B cell (primary cell): ENCODE measurements at regions not wholly inside any gene's neighbourhood (a gene's known extent, or its start where the extent isn't known, plus 50 kb on each side); places are given as distances from the start of the nearest gene placed in this dataset.

Experiments used
- ATAC-seq: fragments of 200-7000 bp; cut with Tn5 transposase; one replicate; pipeline ENCODE4 v1.10.0; 2021; ENCODE audit warnings: low read depth, mild to moderate bottlenecking, moderate number of reproducible peaks, moderate library complexity
- CTCF ChIA-PET: fragments of 350-600 bp; sonication (Branson Sonifier 250); formaldehyde crosslinking; loops from one replicate; lab custom pipeline; 2021; ENCODE audit warnings: antibody characterized with exemption, inconsistent platforms; lab: Charles Lee
- POLR2A ChIA-PET: fragments of 350-600 bp; sonication (Branson Sonifier 250); formaldehyde crosslinking; loops from one replicate; lab custom pipeline; 2021; ENCODE audit warnings: antibody characterized with exemption; lab: Charles Lee
- DNase-seq: peaks from one replicate; pipeline ENCODE4 v3.0.0; 2013
- H2AFZ ChIP-seq: 2 replicates; pipeline ENCODE4 v1.6.1; 2012; ENCODE audit warnings: mild to moderate bottlenecking, low read depth, low read length; ENCODE audit not compliant: insufficient read depth, poor library complexity, severe bottlenecking
- H3K27ac ChIP-seq, 2 donors: 1 replicate in 1 of 2; 2 replicates in 1 of 2; pipeline ENCODE4 v1.5.1; 2012 to 2013; ENCODE audit warnings: low read length in 2 of 2, mild to moderate bottlenecking in 2 of 2, moderate library complexity in 1 of 2
- H3K27me3 ChIP-seq, 4 experiments: fragments of 200-600 bp in 1 of 4; sonication (generic) in 1 of 4; replicated peaks in 1 of 4; 1 replicate in 2 of 4; 2 replicates in 2 of 4; pipeline versions ENCODE4 v1.6.1 to v1.7.0; 2013 to 2016; ENCODE audit warnings: low read length in 3 of 4, mild to moderate bottlenecking in 2 of 4, mixed read lengths in 1 of 4, moderate library complexity in 1 of 4; ENCODE audit not compliant: insufficient read depth in 4 of 4, control insufficient read depth in 3 of 4; ENCODE audit errors: control extremely low read depth in 1 of 4
- H3K36me3 ChIP-seq, 2 experiments: replicated peaks in 1 of 2; 1 replicate in 1 of 2; 2 replicates in 1 of 2; pipeline versions ENCODE4 v1.6.1 to v1.7.1; 2013; ENCODE audit warnings: low read length in 1 of 2; ENCODE audit not compliant: insufficient read depth in 2 of 2, control insufficient read depth in 1 of 2; ENCODE audit errors: control extremely low read depth in 1 of 2, extremely low read depth in 1 of 2
- H3K4me1 ChIP-seq, 2 donors: fragments of 200-600 bp in 1 of 2; sonication (generic) in 1 of 2; 1 replicate in 1 of 2; 2 replicates in 1 of 2; pipeline versions ENCODE4 v1.5.1 to v1.6.1; 2013 to 2017; ENCODE audit warnings: low read length in 2 of 2; ENCODE audit not compliant: control insufficient read depth in 2 of 2, insufficient read depth in 2 of 2
- H3K4me2 ChIP-seq: replicated peaks from 2 replicates; pipeline ENCODE3; 2012; ENCODE audit warnings: mild to moderate bottlenecking, low read depth, low read length; ENCODE audit not compliant: poor library complexity, severe bottlenecking
- H3K4me3 ChIP-seq, 5 experiments: fragments of 200-600 bp in 1 of 5; sonication (generic) in 1 of 5; 1 replicate in 3 of 5; 2 replicates in 2 of 5; pipeline versions ENCODE4 v1.5.1 to v1.7.0; 2011 to 2016; ENCODE audit warnings: low read length in 4 of 5, mild to moderate bottlenecking in 4 of 5, low read depth in 2 of 5, control low read depth in 1 of 5, moderate library complexity in 1 of 5; ENCODE audit not compliant: insufficient read depth in 1 of 5; ENCODE audit errors: control extremely low read depth in 1 of 5, extremely low read depth in 1 of 5
- H3K79me2 ChIP-seq: fragments of 200-600 bp; sonication (generic); one replicate; pipeline ENCODE4 v1.6.0; 2016; ENCODE audit warnings: low read length; ENCODE audit not compliant: control insufficient read depth, insufficient read depth
- H3K9ac ChIP-seq: fragments of 200-600 bp; sonication (generic); 2 replicates; pipeline ENCODE4 v1.6.1; 2017; ENCODE audit warnings: mild to moderate bottlenecking, low read length, moderate library complexity
- H3K9me3 ChIP-seq, 3 donors: one replicate each; pipeline versions ENCODE4 v1.6.1 to v1.7.1; 2013; ENCODE audit warnings: low read length in 2 of 3; ENCODE audit not compliant: control insufficient read depth in 2 of 3, insufficient read depth in 1 of 3; ENCODE audit errors: control extremely low read depth in 1 of 3
- H4K20me1 ChIP-seq: 2 replicates; pipeline ENCODE4 v1.6.0; 2012; ENCODE audit warnings: mild to moderate bottlenecking, low read length; ENCODE audit not compliant: insufficient read depth, control insufficient read depth, poor library complexity, severe bottlenecking
- H3K27ac Mint-ChIP-seq: one replicate; pipeline ENCODE4 v1.8.0; 2021; ENCODE audit warnings: mixed read lengths
- H3K27me3 Mint-ChIP-seq: one replicate; pipeline ENCODE4 v1.8.0; 2021; ENCODE audit warnings: mixed read lengths
- H3K4me1 Mint-ChIP-seq: one replicate; pipeline ENCODE4 v1.8.0; 2021; ENCODE audit warnings: mixed read lengths
- H3K4me3 Mint-ChIP-seq: one replicate; pipeline ENCODE4 v1.8.0; 2021; ENCODE audit warnings: mixed read lengths
- H3K9me3 Mint-ChIP-seq: one replicate; pipeline ENCODE4 v1.8.0; 2022; ENCODE audit warnings: mixed read lengths; ENCODE audit not compliant: insufficient read depth
- EZH2 ChIP-seq: IDR thresholded peaks from 2 replicates; pipeline ENCODE4 v1.6.1; 2012; ENCODE audit warnings: borderline replicate concordance, low read depth, mild to moderate bottlenecking, moderate library complexity, low read length; ENCODE audit not compliant: insufficient read depth, poor library complexity, severe bottlenecking
- WGBS: methylation state at CpG from one replicate; pipeline ENCODE4 v1.1.5; 2013; ENCODE audit warnings: missing lambda C conversion rate; ENCODE audit not compliant: insufficient coverage; 5-methylcytosine and 5-hydroxymethylcytosine counted together
- intact Hi-C: fragments of 100-400 bp; cut with micrococcal nuclease; formaldehyde crosslinking; loops from one replicate; pipeline ENCODE4 v1.10.0; 2022
- TF ChIP-seq, protein P1 (sequence below): fragments of 200-600 bp; IDR thresholded peaks from one replicate; pipeline ENCODE4 v1.8.0; 2022; ENCODE audit warnings: antibody characterized with exemption, mild to moderate bottlenecking

DNA sequence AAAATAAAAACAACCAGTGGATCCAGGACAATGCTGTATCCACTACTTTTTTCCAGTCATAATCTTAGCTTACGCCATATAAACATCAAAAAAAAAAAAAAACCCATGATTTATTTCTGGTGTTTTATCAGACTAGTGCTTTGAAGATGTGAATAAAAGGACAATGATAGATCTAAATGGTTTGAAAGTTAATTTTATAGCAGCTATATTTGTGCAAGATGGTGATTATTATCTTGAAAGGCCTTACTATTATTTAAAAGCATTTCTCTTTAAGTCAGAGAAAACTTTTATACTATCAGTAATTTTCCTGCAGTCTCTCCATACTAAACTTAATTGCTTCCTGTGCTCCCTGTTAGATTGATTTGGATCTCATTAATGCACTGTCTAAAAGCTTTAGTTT, 670.3 kb downstream of the TBL1XR1 start:
- no peaks in the 10 kb centered on the region for H3K9me3 Mint-ChIP-seq
- Histone ChIP-seq H3K9me3 (peaks cover 0 to 7% (median 4%) of the 10 kb centered on the region in 3 donors), H4K20me1 (no peaks in the 10 kb centered on the region), H2AFZ (no peak overlapping the region), H3K4me2 (no peak overlapping the region), H3K4me1 (no peaks in the 10 kb centered on the region), H3K27me3 (no peaks in the 10 kb centered on the region), H3K36me3 (no peaks in the 10 kb centered on the region), H3K79me2 (no peaks in the 10 kb centered on the region), H3K27ac (no peak overlapping the region), H3K9ac (no peak overlapping the region), H3K4me3 (no peak overlapping the region)
- no peak overlapping the region for H3K27ac Mint-ChIP-seq
- intact Hi-C loops: no loop called here
- ChIA-PET CTCF (no interaction called here), POLR2A (no interaction called here)
- H3K4me1 Mint-ChIP-seq: no peaks in the 10 kb centered on the region
- no peak for DNase-seq
- no peak for TF ChIP-seq EZH2
- TF ChIP-seq, protein P1, sequence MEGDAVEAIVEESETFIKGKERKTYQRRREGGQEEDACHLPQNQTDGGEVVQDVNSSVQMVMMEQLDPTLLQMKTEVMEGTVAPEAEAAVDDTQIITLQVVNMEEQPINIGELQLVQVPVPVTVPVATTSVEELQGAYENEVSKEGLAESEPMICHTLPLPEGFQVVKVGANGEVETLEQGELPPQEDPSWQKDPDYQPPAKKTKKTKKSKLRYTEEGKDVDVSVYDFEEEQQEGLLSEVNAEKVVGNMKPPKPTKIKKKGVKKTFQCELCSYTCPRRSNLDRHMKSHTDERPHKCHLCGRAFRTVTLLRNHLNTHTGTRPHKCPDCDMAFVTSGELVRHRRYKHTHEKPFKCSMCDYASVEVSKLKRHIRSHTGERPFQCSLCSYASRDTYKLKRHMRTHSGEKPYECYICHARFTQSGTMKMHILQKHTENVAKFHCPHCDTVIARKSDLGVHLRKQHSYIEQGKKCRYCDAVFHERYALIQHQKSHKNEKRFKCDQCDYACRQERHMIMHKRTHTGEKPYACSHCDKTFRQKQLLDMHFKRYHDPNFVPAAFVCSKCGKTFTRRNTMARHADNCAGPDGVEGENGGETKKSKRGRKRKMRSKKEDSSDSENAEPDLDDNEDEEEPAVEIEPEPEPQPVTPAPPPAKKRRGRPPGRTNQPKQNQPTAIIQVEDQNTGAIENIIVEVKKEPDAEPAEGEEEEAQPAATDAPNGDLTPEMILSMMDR: no peak
- no peak for ATAC-seq
- no CpG with 5 or more reads among the region's 1 CpG for WGBS
- H3K4me3 Mint-ChIP-seq: no peak overlapping the region
- no peaks in the 10 kb centered on the region for H3K27me3 Mint-ChIP-seq

DNA sequence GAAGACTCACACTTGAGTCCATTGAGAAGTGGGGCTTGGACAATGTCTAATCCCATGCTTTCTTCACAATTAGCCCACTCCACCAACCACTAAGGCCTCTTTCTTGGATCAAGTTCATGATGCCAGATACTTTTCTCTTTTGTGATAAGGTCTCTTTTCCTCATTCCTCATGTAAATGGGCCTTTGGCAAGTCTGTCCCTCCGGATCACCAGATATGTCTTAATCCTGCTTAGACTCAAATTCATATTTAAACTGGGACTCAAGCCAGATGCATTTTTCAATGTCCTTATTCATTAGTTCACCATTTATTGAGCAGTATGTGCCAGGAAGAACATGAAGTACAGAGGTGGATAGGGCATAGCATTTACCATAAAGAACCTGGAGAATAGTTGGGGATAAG, 671.1 kb downstream of the TBL1XR1 start:
- Histone ChIP-seq H3K27ac (no peak overlapping the region), H3K79me2 (no peaks in the 10 kb centered on the region), H4K20me1 (no peaks in the 10 kb centered on the region), H3K4me1 (no peaks in the 10 kb centered on the region), H2AFZ (no peak overlapping the region), H3K4me2 (no peak overlapping the region), H3K4me3 (no peak overlapping the region), H3K36me3 (no peaks in the 10 kb centered on the region), H3K9me3 (peaks cover 0 to 7% (median 4%) of the 10 kb centered on the region in 3 donors), H3K27me3 (no peaks in the 10 kb centered on the region), H3K9ac (no peak overlapping the region)
- DNase-seq (no peak), ATAC-seq (no peak)
- H3K9me3 Mint-ChIP-seq: no peaks in the 10 kb centered on the region
- no peak overlapping the region for H3K27ac Mint-ChIP-seq
- WGBS: no CpG with 5 or more reads among the region's 1 CpG
- no peaks in the 10 kb centered on the region for H3K27me3 Mint-ChIP-seq
- intact Hi-C loops: no loop called here
- CTCF ChIA-PET: no interaction called here
- POLR2A ChIA-PET: no interaction called here
- no peaks in the 10 kb centered on the region for H3K4me1 Mint-ChIP-seq
- no peak for TF ChIP-seq EZH2
- TF ChIP-seq, protein P1: no peak
- no peak overlapping the region for H3K4me3 Mint-ChIP-seq
